Suprapubic skin (tissue), 4 donors: ENCODE measurements at regions not wholly inside any gene's neighbourhood (a gene's known extent, or its start where the extent isn't known, plus 50 kb on each side); places are given as distances from the start of the nearest gene placed in this dataset.
"Not testable (repeated sequence)": the region's sequence is repeated elsewhere in the genome, so short reads cannot be mapped to it uniquely, and the experiment has no call there.

Experiments
- DNase-seq, 2 donors: peaks; one replicate each; pipeline ENCODE4 v3.0.0-alpha.2; 2019; ENCODE audit warnings: low spot score in 2 of 2
- H3K27ac ChIP-seq: fragments of 200-600 bp; sonication (generic); one replicate; pipeline ENCODE4 v1.5.1; 2019
- H3K27me3 ChIP-seq: fragments of 200-600 bp; sonication (generic); one replicate; pipeline ENCODE4 v1.5.1; 2019
- H3K36me3 ChIP-seq: fragments of 200-600 bp; sonication (generic); one replicate; pipeline ENCODE4 v1.5.1; 2019
- H3K4me1 ChIP-seq: fragments of 200-600 bp; sonication (generic); one replicate; pipeline ENCODE4 v1.5.1; 2019
- H3K4me3 ChIP-seq: fragments of 200-600 bp; sonication (generic); one replicate; pipeline ENCODE4 v1.5.1; 2019; ENCODE audit warnings: mild to moderate bottlenecking
- H3K9me3 ChIP-seq: fragments of 200-600 bp; sonication (generic); one replicate; pipeline ENCODE4 v1.5.1; 2019
- CTCF ChIP-seq, 2 donors: fragments of 200-600 bp in 1 of 2; fragments of 450-650 bp in 1 of 2; sonication (generic) in 1 of 2; IDR thresholded peaks; one replicate each; pipeline ENCODE4 v1.5.1; 2016 to 2019; ENCODE audit warnings: antibody characterized with exemption in 2 of 2, mild to moderate bottlenecking in 1 of 2, moderate library complexity in 1 of 2
- EP300 ChIP-seq: sonication (generic); formaldehyde crosslinking; IDR thresholded peaks from one replicate; pipeline ENCODE4 v1.6.1; 2017; ENCODE audit warnings: antibody characterized with exemption
- POLR2A ChIP-seq, 2 donors: fragments of 450-650 bp; IDR thresholded peaks; one replicate each; pipeline ENCODE4 v1.6.1; 2017; ENCODE audit warnings: antibody characterized with exemption in 2 of 2, mild to moderate bottlenecking in 2 of 2, moderate library complexity in 2 of 2
- POLR2AphosphoS5 ChIP-seq, 3 donors: sonication (generic); formaldehyde crosslinking; IDR thresholded peaks; one replicate each; pipeline ENCODE4 v1.6.1; 2017; ENCODE audit warnings: antibody characterized with exemption in 3 of 3
- WGBS: methylation state at CpG from one replicate; pipeline ENCODE4 v1.1.5; 2018; 5-methylcytosine and 5-hydroxymethylcytosine counted together

GRCh38 chr3:67154429-67154828 is 156.3 kb downstream of the KBTBD8 start:
- TF ChIP-seq POLR2A (IDR thresholded peaks at IDR 0.05) (no peak), EP300 (no peak), POLR2AphosphoS5 (IDR thresholded peaks at IDR 0.05) (no peak), CTCF (IDR thresholded peaks at IDR 0.05) (no peak)
- no peak for DNase-seq
- no CpG with 5 or more reads among the region's 8 CpGs for WGBS
- Histone ChIP-seq H3K4me1 (no peaks in the 10 kb centered on the region), H3K27me3 (no peaks in the 10 kb centered on the region), H3K27ac (no peak overlapping the region), H3K4me3 (no peak overlapping the region), H3K9me3 (peaks cover 7% of the 10 kb centered on the region), H3K36me3 (no peaks in the 10 kb centered on the region)

GRCh38 chr3:67167481-67167880 is 169.4 kb downstream of the KBTBD8 start:
- no peak overlapping the region for H3K4me3 ChIP-seq
- no peaks in the 10 kb centered on the region for H3K9me3 ChIP-seq
- 66% methylated on average over 3 of the region's 3 CpGs for WGBS
- no peaks in the 10 kb centered on the region for H3K27me3 ChIP-seq
- H3K27ac ChIP-seq: no peak overlapping the region
- no peaks in the 10 kb centered on the region for H3K36me3 ChIP-seq
- DNase-seq: no peak
- H3K4me1 ChIP-seq: no peaks in the 10 kb centered on the region
- TF ChIP-seq POLR2A (IDR thresholded peaks at IDR 0.05) (no peak), EP300 (no peak), CTCF (IDR thresholded peaks at IDR 0.05) (no peak), POLR2AphosphoS5 (IDR thresholded peaks at IDR 0.05) (no peak)

- WGBS: 73% methylated on average over 2 of the region's 2 CpGs
- TF ChIP-seq POLR2A (IDR thresholded peaks at IDR 0.05) (no peak), EP300 (no peak), POLR2AphosphoS5 (IDR thresholded peaks at IDR 0.05) (no peak), CTCF (IDR thresholded peaks at IDR 0.05) (no peak)
- no peaks in the 10 kb centered on the region for H3K27me3 ChIP-seq
Observed at GRCh38 chr3:67171841-67172240, 173.7 kb downstream of the KBTBD8 start.

GRCh38 chr3:67173130-67173529 is 175.0 kb downstream of the KBTBD8 start:
- 84% methylated on average over 3 of the region's 3 CpGs for WGBS
- not testable (repeated sequence) for H3K4me3 ChIP-seq

More at GRCh38 chr3:67171841-67172240, 173.7 kb downstream of the KBTBD8 start:
- Histone ChIP-seq H3K36me3 (no peaks in the 10 kb centered on the region), H3K4me1 (no peaks in the 10 kb centered on the region), H3K4me3 (no peak overlapping the region), H3K9me3 (peaks cover 8% of the 10 kb centered on the region), H3K27ac (no peak overlapping the region)
- DNase-seq: no peak

GRCh38 chr3:67176396-67176795 is 178.3 kb downstream of the KBTBD8 start:
- no peak overlapping the region for H3K27ac ChIP-seq
- TF ChIP-seq POLR2AphosphoS5 (IDR thresholded peaks at IDR 0.05): no peak
- TF ChIP-seq EP300: no peak
- no peak for TF ChIP-seq POLR2A (IDR thresholded peaks at IDR 0.05)
- TF ChIP-seq CTCF (IDR thresholded peaks at IDR 0.05): no peak
- DNase-seq: no peak
- no peaks in the 10 kb centered on the region for H3K4me1 ChIP-seq
- no peak overlapping the region for H3K4me3 ChIP-seq
- H3K36me3 ChIP-seq: no peaks in the 10 kb centered on the region
- H3K9me3 ChIP-seq: peaks cover 8% of the 10 kb centered on the region
- 95% methylated on average over 2 of the region's 2 CpGs for WGBS
- no peaks in the 10 kb centered on the region for H3K27me3 ChIP-seq

More at GRCh38 chr3:67173130-67173529, 175.0 kb downstream of the KBTBD8 start:
- H3K4me1 ChIP-seq, H3K27ac ChIP-seq, DNase-seq, H3K9me3 ChIP-seq, H3K27me3 ChIP-seq, H3K36me3 ChIP-seq: not testable (repeated sequence)

- Histone ChIP-seq H3K9me3 (no peaks in the 10 kb centered on the region), H3K36me3 (no peaks in the 10 kb centered on the region), H3K27me3 (no peaks in the 10 kb centered on the region), H3K4me3 (no peak overlapping the region), H3K27ac (no peak overlapping the region), H3K4me1 (no peaks in the 10 kb centered on the region)
- DNase-seq: no peak
- TF ChIP-seq POLR2AphosphoS5 (IDR thresholded peaks at IDR 0.05) (no peak), CTCF (IDR thresholded peaks at IDR 0.05) (no peak), POLR2A (IDR thresholded peaks at IDR 0.05) (no peak), EP300 (no peak)
- WGBS: 63% methylated on average over 8 of the region's 8 CpGs
Observed at GRCh38 chr3:67192466-67192865, 194.4 kb downstream of the KBTBD8 start.
